ENCODE measurements at regions not wholly inside any gene's neighbourhood (a gene's known extent, or its start where the extent isn't known, plus 50 kb on each side); places are given as distances from the start of the nearest gene placed in this dataset.

GRCh38 chr2:160836755-160837154 is 323.5 kb upstream of the TANK start (continued):
- no peak for TF ChIP-seq PRDM15 (CRISPR knock-in tag; IDR thresholded peaks at IDR 0.05)
- no peak for TF ChIP-seq NFE2L1 (CRISPR knock-in tag; IDR thresholded peaks at IDR 0.05)
- TF ChIP-seq, protein P1, sequence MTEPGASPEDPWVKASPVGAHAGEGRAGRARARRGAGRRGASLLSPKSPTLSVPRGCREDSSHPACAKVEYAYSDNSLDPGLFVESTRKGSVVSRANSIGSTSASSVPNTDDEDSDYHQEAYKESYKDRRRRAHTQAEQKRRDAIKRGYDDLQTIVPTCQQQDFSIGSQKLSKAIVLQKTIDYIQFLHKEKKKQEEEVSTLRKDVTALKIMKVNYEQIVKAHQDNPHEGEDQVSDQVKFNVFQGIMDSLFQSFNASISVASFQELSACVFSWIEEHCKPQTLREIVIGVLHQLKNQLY (CRISPR knock-in tag; IDR thresholded peaks at IDR 0.05), result no peak
- TF ChIP-seq ATF2 (CRISPR knock-in tag; IDR thresholded peaks at IDR 0.05; ENCODE audit: borderline replicate concordance, low read depth), result no peak
- TF ChIP-seq ZNF416 (CRISPR knock-in tag; IDR thresholded peaks at IDR 0.05), result no peak

- H3K27ac Mint-ChIP-seq, result no peak overlapping the region
- H3K9me3 Mint-ChIP-seq, result peaks cover 11% of the 10 kb centered on the region
- H3K4me1 Mint-ChIP-seq, result peaks cover 4% of the 10 kb centered on the region; the same call in 1 of the 2 replicates
- no peak for TF ChIP-seq FOXP4 (CRISPR knock-in tag; IDR thresholded peaks at IDR 0.05)
- TF ChIP-seq CREM (CRISPR knock-in tag; IDR thresholded peaks at IDR 0.05), result no peak
- no peak for TF ChIP-seq JUN (CRISPR knock-in tag; IDR thresholded peaks at IDR 0.05)
- TF ChIP-seq CTCF (IDR thresholded peaks at IDR 0.05), result no peak
- no peak for TF ChIP-seq E2F5 (CRISPR knock-in tag; IDR thresholded peaks at IDR 0.05)
- TF ChIP-seq NFYB (CRISPR knock-in tag; conservative IDR thresholded peaks at IDR 0.05; ENCODE audit: low read depth), result no peak
- no peak for TF ChIP-seq NR1H2 (CRISPR knock-in tag; IDR thresholded peaks at IDR 0.05)
- TF ChIP-seq HMGA2 (CRISPR knock-in tag; IDR thresholded peaks at IDR 0.05), result no peak
- TF ChIP-seq TCF7 (CRISPR knock-in tag; IDR thresholded peaks at IDR 0.05; ENCODE audit: low read depth), result no peak
- TF ChIP-seq ATF2 (CRISPR knock-in tag; IDR thresholded peaks at IDR 0.05; ENCODE audit: borderline replicate concordance, low read depth), result no peak
- DNase-seq (ENCODE audit: low spot score), result no peak
- H3K36me3 Mint-ChIP-seq, result no peaks in the 10 kb centered on the region
- ChIA-PET CTCF (interaction anchor here (0.5 kb wide), 1 partner anchor 42 kb away, joined by 3 read pairs; no protein-coding TSS in a partner anchor), POLR2A (no interaction called here)
- H3K27me3 Mint-ChIP-seq (ENCODE audit: low read depth), result no peaks in the 10 kb centered on the region
- ATAC-seq, result no peak
- H3K4me3 Mint-ChIP-seq, result no peak overlapping the region
Measured at GRCh38 chr2:160837416-160837815, 322.8 kb upstream of the TANK start.
